ENCODE measurements at regions not wholly inside any gene's neighbourhood (a gene's known extent, or its start where the extent isn't known, plus 50 kb on each side); places are given as distances from the start of the nearest gene placed in this dataset.

- Histone ChIP-seq H3K4me1 (ENCODE audit: low read depth, poor library complexity, severe bottlenecking) (no peaks in the 10 kb centered on the region), H3K9ac (no peak overlapping the region), H3K4me3 (IDR thresholded peaks at IDR 0.05; ENCODE audit: insufficient read depth, low read depth, low read length) (no peak overlapping the region), H3K27me3 (ENCODE audit: insufficient read depth, low read depth) (no peaks in the 10 kb centered on the region), H3K36me3 (ENCODE audit: insufficient read depth) (no peaks in the 10 kb centered on the region), H3K79me2 (ENCODE audit: insufficient read depth, low read depth) (no peaks in the 10 kb centered on the region), H3K27ac (no peak overlapping the region), H3K4me2 (no peak overlapping the region), H4K20me1 (ENCODE audit: insufficient read depth) (no peaks in the 10 kb centered on the region), H2AFZ (ENCODE audit: low read depth) (no peak overlapping the region)
- no peak for TF ChIP-seq CTCF (conservative IDR thresholded peaks at IDR 0.05; ENCODE audit: low read depth, low read length)
Measured at GRCh38 chr6:80969439-80969838, 783.0 kb downstream of the TENT5A start.

- Histone ChIP-seq H3K27ac (no peak overlapping the region), H2AFZ (ENCODE audit: low read depth) (no peak overlapping the region)
Measured at GRCh38 chr6:80967609-80968008, 784.9 kb downstream of the TENT5A start.

GRCh38 chr6:80962382-80962781, 790.1 kb downstream of the TENT5A start:
- TF ChIP-seq CTCF (conservative IDR thresholded peaks at IDR 0.05; ENCODE audit: low read depth, low read length) = no peak
- Histone ChIP-seq H3K4me3 (IDR thresholded peaks at IDR 0.05; ENCODE audit: insufficient read depth, low read depth, low read length) (no peak overlapping the region), H3K27me3 (ENCODE audit: insufficient read depth, low read depth) (no peaks in the 10 kb centered on the region), H4K20me1 (ENCODE audit: insufficient read depth) (no peaks in the 10 kb centered on the region), H2AFZ (ENCODE audit: low read depth) (no peak overlapping the region), H3K9ac (no peak overlapping the region), H3K79me2 (ENCODE audit: insufficient read depth, low read depth) (no peaks in the 10 kb centered on the region), H3K36me3 (ENCODE audit: insufficient read depth) (no peaks in the 10 kb centered on the region), H3K27ac (no peak overlapping the region), H3K4me2 (no peak overlapping the region), H3K4me1 (ENCODE audit: low read depth, poor library complexity, severe bottlenecking) (no peaks in the 10 kb centered on the region)

More at GRCh38 chr6:80967609-80968008, 784.9 kb downstream of the TENT5A start:
- no peaks in the 10 kb centered on the region for H3K27me3 ChIP-seq (ENCODE audit: insufficient read depth, low read depth)
- TF ChIP-seq CTCF (conservative IDR thresholded peaks at IDR 0.05; ENCODE audit: low read depth, low read length) = no peak
- no peaks in the 10 kb centered on the region for H3K4me1 ChIP-seq (ENCODE audit: low read depth, poor library complexity, severe bottlenecking)
- no peak overlapping the region for H3K4me2 ChIP-seq
- no peaks in the 10 kb centered on the region for H3K79me2 ChIP-seq (ENCODE audit: insufficient read depth, low read depth)
- H3K4me3 ChIP-seq (IDR thresholded peaks at IDR 0.05; ENCODE audit: insufficient read depth, low read depth, low read length) = no peak overlapping the region
- no peaks in the 10 kb centered on the region for H4K20me1 ChIP-seq (ENCODE audit: insufficient read depth)
- H3K36me3 ChIP-seq (ENCODE audit: insufficient read depth) = no peaks in the 10 kb centered on the region
- H3K9ac ChIP-seq = no peak overlapping the region

GRCh38 chr6:80961166-80961565, 791.3 kb downstream of the TENT5A start:
- no peaks in the 10 kb centered on the region for H4K20me1 ChIP-seq (ENCODE audit: insufficient read depth)
- H2AFZ ChIP-seq (ENCODE audit: low read depth) = no peak overlapping the region

More at GRCh38 chr6:80961166-80961565, 791.3 kb downstream of the TENT5A start:
- H3K36me3 ChIP-seq (ENCODE audit: insufficient read depth) = no peaks in the 10 kb centered on the region
- H3K4me1 ChIP-seq (ENCODE audit: low read depth, poor library complexity, severe bottlenecking) = no peaks in the 10 kb centered on the region
- TF ChIP-seq CTCF (conservative IDR thresholded peaks at IDR 0.05; ENCODE audit: low read depth, low read length) = no peak
- H3K4me3 ChIP-seq (IDR thresholded peaks at IDR 0.05; ENCODE audit: insufficient read depth, low read depth, low read length) = no peak overlapping the region
- H3K27me3 ChIP-seq (ENCODE audit: insufficient read depth, low read depth) = no peaks in the 10 kb centered on the region
- no peaks in the 10 kb centered on the region for H3K79me2 ChIP-seq (ENCODE audit: insufficient read depth, low read depth)
- no peak overlapping the region for H3K27ac ChIP-seq
- no peak overlapping the region for H3K4me2 ChIP-seq
- no peak overlapping the region for H3K9ac ChIP-seq
